ENCODE measurements at regions not wholly inside any gene's neighbourhood (a gene's known extent, or its start where the extent isn't known, plus 50 kb on each side); places are given as distances from the start of the nearest gene placed in this dataset.

DNA sequence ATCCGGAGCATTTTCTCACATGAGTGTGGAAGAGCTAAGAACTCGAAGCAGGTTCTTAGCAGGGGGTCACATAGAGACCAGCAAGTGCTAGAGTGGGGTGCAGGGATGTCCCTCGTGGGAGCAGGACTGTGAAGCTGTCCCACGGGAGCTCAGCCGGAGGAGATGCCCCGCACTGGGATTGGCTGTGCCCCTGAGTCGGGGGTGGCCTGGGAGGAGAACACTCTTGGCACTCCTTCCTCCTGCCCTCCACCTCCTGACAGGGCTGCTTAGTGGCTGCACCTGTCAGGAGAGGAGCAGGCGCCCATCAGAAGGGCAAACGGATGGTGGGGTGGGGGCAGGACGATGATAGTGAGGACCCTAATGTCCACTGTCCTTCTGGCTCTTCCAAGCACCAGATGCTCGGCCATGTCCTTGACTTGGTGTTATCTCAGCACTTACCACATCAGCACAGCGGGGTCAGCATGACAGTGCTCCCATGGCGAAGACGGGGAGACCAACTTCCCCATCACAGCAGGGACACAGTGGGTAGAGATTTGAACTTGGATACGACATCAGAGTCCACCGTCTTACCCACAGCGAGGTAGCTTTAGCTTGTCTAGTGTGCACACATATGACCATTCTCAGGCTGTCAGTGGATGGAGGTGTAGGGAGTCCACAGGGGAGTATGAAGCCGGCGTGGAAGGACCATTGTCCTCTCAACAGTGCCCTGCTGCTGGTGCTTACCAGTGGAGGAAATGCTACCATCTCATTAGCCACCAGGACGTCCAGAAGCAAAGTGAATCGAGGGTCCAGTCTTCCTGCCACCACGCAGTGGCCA, 142.5 kb upstream of the SHH start:
- CTCF ChIA-PET = no interaction called here
- no peak for TF ChIP-seq FOXA1 (IDR thresholded peaks at IDR 0.05)
- no peak for TF ChIP-seq FOXM1 (IDR thresholded peaks at IDR 0.05; ENCODE audit: borderline replicate concordance)
- no peak for TF ChIP-seq TARDBP (IDR thresholded peaks at IDR 0.05)
- no peak for TF ChIP-seq SUZ12 (IDR thresholded peaks at IDR 0.05)
- no peak for TF ChIP-seq ELF4 (IDR thresholded peaks at IDR 0.05)
- no peak for TF ChIP-seq ARNT (IDR thresholded peaks at IDR 0.05)
- no peak for TF ChIP-seq HDGF (IDR thresholded peaks at IDR 0.05; ENCODE audit: borderline replicate concordance)
- no peak for TF ChIP-seq BHLHE40 (IDR thresholded peaks at IDR 0.05; ENCODE audit: borderline replicate concordance)
- TF ChIP-seq LEF1 (IDR thresholded peaks at IDR 0.05; ENCODE audit: borderline replicate concordance) = no peak
- no peak for TF ChIP-seq ZNF384 (IDR thresholded peaks at IDR 0.05)
- TF ChIP-seq SP1 (IDR thresholded peaks at IDR 0.05) = no peak
- no peak for DNase-seq (ENCODE audit: extremely low spot score)
- POLR2A ChIA-PET = no interaction called here

GRCh38 chr7:155953781-155954549, 141.7 kb upstream of the SHH start:
- TF ChIP-seq HDGF (IDR thresholded peaks at IDR 0.05; ENCODE audit: borderline replicate concordance) = no peak
- TF ChIP-seq, protein P1, sequence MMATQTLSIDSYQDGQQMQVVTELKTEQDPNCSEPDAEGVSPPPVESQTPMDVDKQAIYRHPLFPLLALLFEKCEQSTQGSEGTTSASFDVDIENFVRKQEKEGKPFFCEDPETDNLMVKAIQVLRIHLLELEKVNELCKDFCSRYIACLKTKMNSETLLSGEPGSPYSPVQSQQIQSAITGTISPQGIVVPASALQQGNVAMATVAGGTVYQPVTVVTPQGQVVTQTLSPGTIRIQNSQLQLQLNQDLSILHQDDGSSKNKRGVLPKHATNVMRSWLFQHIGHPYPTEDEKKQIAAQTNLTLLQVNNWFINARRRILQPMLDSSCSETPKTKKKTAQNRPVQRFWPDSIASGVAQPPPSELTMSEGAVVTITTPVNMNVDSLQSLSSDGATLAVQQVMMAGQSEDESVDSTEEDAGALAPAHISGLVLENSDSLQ (IDR thresholded peaks at IDR 0.05) = no peak
- TF ChIP-seq FOXK2 (IDR thresholded peaks at IDR 0.05) = no peak
- TF ChIP-seq SUZ12 (IDR thresholded peaks at IDR 0.05) = no peak
- no peak for TF ChIP-seq L3MBTL2 (conservative IDR thresholded peaks at IDR 0.05)
- no peak for TF ChIP-seq FOXM1 (IDR thresholded peaks at IDR 0.05; ENCODE audit: borderline replicate concordance)
- no peak for TF ChIP-seq ARNT (IDR thresholded peaks at IDR 0.05)
- TF ChIP-seq LEF1 (IDR thresholded peaks at IDR 0.05; ENCODE audit: borderline replicate concordance) = no peak
- no peak for TF ChIP-seq FOXA1 (IDR thresholded peaks at IDR 0.05)
- TF ChIP-seq ELF4 (IDR thresholded peaks at IDR 0.05) = no peak
- TF ChIP-seq ZNF384 (IDR thresholded peaks at IDR 0.05) = no peak
- TF ChIP-seq CTBP1 (IDR thresholded peaks at IDR 0.05; ENCODE audit: borderline replicate concordance) = no peak
- TF ChIP-seq TARDBP (IDR thresholded peaks at IDR 0.05) = no peak
- TF ChIP-seq BHLHE40 (IDR thresholded peaks at IDR 0.05; ENCODE audit: borderline replicate concordance) = no peak
- no peak for TF ChIP-seq SP1 (IDR thresholded peaks at IDR 0.05)
- no peak for DNase-seq (ENCODE audit: extremely low spot score)
- CTCF ChIA-PET = no interaction called here
- POLR2A ChIA-PET = no interaction called here

DNA sequence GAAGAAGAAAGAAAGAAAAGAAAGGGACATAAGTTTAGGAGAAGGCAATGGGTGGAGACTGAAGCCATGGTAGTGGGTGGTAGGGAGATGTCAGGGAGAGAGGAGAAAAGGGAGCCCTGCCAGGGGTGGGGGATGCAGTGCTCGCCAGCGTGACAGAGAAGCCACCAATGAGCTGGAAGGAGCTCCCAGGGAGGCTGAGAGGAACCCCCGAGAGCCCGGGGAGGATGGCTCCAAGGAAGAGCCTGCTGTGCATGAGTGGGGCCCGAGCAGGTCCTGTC, 141.2 kb upstream of the SHH start:
- ChIA-PET POLR2A (no interaction called here), CTCF (no interaction called here)
- no peak for TF ChIP-seq LEF1 (IDR thresholded peaks at IDR 0.05; ENCODE audit: borderline replicate concordance)
- no peak for TF ChIP-seq TARDBP (IDR thresholded peaks at IDR 0.05)
- TF ChIP-seq ARNT (IDR thresholded peaks at IDR 0.05) = no peak
- DNase-seq (ENCODE audit: extremely low spot score) = no peak

DNA sequence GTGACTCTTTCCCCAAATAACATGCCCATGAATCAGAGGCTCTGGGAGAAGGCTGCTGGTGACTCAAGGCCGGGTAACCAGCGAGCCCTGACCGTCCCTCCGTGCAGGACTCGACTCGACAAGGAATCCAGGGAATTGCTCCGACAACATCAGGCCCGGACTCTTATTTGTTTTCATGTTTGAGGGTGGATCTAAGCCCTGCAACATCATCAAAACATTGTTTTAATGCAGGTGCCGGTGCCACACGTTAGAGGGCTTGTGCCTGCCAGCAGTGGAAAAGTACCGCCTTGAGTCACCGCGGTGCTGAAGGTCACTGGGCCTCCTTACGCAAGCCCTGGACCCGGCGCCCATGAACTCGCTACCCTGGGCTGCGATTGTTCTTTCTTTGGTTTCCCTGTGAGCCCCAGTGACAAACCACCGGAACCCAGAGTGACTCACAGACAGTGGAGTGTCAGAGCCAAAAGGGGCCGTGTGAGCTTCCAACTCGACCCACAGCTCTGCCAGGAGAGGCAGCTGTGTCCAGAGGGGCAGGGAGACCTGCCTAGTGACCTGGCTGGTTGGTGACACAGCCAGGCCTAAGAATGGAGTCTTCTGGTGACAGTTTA, 139.4 kb upstream of the SHH start:
- TF ChIP-seq SUZ12 (IDR thresholded peaks at IDR 0.05) = no peak
- TF ChIP-seq HDGF (IDR thresholded peaks at IDR 0.05; ENCODE audit: borderline replicate concordance) = no peak
- no peak for TF ChIP-seq FOXA1 (IDR thresholded peaks at IDR 0.05)
- TF ChIP-seq NFRKB (IDR thresholded peaks at IDR 0.05) = no peak
- TF ChIP-seq ELF4 (IDR thresholded peaks at IDR 0.05) = no peak
- no peak for TF ChIP-seq LEF1 (IDR thresholded peaks at IDR 0.05; ENCODE audit: borderline replicate concordance)
- no peak for TF ChIP-seq ZNF384 (IDR thresholded peaks at IDR 0.05)
- TF ChIP-seq SP1 (IDR thresholded peaks at IDR 0.05) = no peak
- no peak for DNase-seq (ENCODE audit: extremely low spot score)
- ChIA-PET CTCF (no interaction called here), POLR2A (no interaction called here)

DNA sequence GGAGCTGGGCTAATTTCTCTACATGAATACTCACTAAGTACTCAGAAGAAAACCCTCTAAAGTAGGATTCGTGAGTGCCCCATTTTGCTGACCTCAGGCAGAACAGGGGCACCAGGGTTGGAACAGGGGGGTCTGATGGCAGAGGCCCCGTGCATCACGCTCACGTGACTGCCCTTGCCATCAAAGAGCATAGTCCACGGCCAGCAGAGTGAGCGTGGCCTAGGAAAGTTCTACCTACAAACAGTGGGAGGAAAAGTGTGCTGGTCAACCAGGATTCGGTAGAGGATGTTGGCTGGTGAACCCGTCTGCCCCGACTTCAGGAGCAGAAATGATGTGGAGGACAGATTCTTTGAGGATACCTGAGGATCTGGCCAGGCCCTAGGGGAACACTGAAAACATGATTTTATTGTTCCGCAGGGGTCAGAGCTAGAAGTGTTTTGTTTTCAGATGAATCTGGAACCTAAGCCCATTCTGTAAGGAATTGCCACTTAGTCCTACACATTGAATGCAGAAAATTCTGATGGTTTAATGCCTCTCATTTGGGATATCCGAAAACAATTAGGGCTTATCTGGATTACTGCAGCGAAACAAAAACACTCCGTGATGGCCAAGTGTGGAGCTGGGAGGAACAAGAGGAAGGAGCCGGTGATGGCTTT, 138.8 kb upstream of the SHH start:
- DNase-seq (ENCODE audit: extremely low spot score) = no peak
- TF ChIP-seq FOXA1 (IDR thresholded peaks at IDR 0.05) (no peak), ARNT (IDR thresholded peaks at IDR 0.05) (no peak), TARDBP (IDR thresholded peaks at IDR 0.05) (no peak), L3MBTL2 (conservative IDR thresholded peaks at IDR 0.05) (no peak), FOXM1 (IDR thresholded peaks at IDR 0.05; ENCODE audit: borderline replicate concordance) (no peak), ELF4 (IDR thresholded peaks at IDR 0.05) (no peak), LEF1 (IDR thresholded peaks at IDR 0.05; ENCODE audit: borderline replicate concordance) (no peak), FOXK2 (IDR thresholded peaks at IDR 0.05) (no peak)
- ChIA-PET CTCF (no interaction called here), POLR2A (no interaction called here)

DNA sequence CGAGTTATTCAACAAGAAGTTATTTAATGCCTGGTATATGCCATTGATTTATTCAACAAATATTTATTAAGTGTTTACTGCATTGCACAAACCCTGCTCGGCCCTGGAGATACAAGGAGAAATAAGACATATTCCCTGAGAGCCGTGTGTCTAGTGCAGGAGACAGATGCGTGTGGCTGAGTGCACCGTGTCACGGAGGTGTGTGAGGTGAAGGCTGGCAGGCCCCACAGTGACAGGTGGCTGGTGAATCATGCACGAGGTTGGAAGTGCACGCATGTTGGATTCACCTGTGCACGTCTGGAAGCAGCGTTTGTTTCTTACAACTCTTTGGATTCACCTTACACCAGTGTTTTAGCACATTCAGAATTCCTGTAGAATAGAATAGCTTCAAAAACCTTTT, 136.6 kb upstream of the SHH start:
- CTCF ChIA-PET = no interaction called here
- no peak for TF ChIP-seq SUZ12 (IDR thresholded peaks at IDR 0.05)
- no peak for TF ChIP-seq LEF1 (IDR thresholded peaks at IDR 0.05; ENCODE audit: borderline replicate concordance)
- TF ChIP-seq NFRKB (IDR thresholded peaks at IDR 0.05) = no peak
- TF ChIP-seq BHLHE40 (IDR thresholded peaks at IDR 0.05; ENCODE audit: borderline replicate concordance) = no peak
- TF ChIP-seq ZNF384 (IDR thresholded peaks at IDR 0.05) = no peak
- no peak for TF ChIP-seq TARDBP (IDR thresholded peaks at IDR 0.05)
- TF ChIP-seq, protein P1 (IDR thresholded peaks at IDR 0.05) = no peak
- no peak for TF ChIP-seq L3MBTL2 (conservative IDR thresholded peaks at IDR 0.05)
- TF ChIP-seq CTBP1 (IDR thresholded peaks at IDR 0.05; ENCODE audit: borderline replicate concordance) = no peak
- TF ChIP-seq FOXK2 (IDR thresholded peaks at IDR 0.05) = no peak
- no peak for TF ChIP-seq ARNT (IDR thresholded peaks at IDR 0.05)
- TF ChIP-seq ELF4 (IDR thresholded peaks at IDR 0.05) = no peak
- no peak for TF ChIP-seq FOXA1 (IDR thresholded peaks at IDR 0.05)
- no peak for TF ChIP-seq SP1 (IDR thresholded peaks at IDR 0.05)

More for the DNA sequence above, 136.6 kb upstream of the SHH start:
- no peak for DNase-seq (ENCODE audit: extremely low spot score)
- POLR2A ChIA-PET = no interaction called here
